C4-2B (cell line): ENCODE measurements at regions not wholly inside any gene's neighbourhood (a gene's known extent, or its start where the extent isn't known, plus 50 kb on each side); places are given as distances from the start of the nearest gene placed in this dataset.

Experiments
- H3K27ac ChIP-seq: fragments of 450-650 bp; 2 replicates; pipeline ENCODE4 v1.5.1; 2017
- ZFX ChIP-seq: fragments of 450-650 bp; IDR thresholded peaks from 2 replicates; pipeline ENCODE4 v1.6.1; 2017
- TF ChIP-seq, protein P1 (sequence below): fragments of 450-650 bp; conservative IDR thresholded peaks from 2 replicates; pipeline ENCODE4 v1.5.1; 2017; ENCODE audit warnings: mild to moderate bottlenecking

DNA sequence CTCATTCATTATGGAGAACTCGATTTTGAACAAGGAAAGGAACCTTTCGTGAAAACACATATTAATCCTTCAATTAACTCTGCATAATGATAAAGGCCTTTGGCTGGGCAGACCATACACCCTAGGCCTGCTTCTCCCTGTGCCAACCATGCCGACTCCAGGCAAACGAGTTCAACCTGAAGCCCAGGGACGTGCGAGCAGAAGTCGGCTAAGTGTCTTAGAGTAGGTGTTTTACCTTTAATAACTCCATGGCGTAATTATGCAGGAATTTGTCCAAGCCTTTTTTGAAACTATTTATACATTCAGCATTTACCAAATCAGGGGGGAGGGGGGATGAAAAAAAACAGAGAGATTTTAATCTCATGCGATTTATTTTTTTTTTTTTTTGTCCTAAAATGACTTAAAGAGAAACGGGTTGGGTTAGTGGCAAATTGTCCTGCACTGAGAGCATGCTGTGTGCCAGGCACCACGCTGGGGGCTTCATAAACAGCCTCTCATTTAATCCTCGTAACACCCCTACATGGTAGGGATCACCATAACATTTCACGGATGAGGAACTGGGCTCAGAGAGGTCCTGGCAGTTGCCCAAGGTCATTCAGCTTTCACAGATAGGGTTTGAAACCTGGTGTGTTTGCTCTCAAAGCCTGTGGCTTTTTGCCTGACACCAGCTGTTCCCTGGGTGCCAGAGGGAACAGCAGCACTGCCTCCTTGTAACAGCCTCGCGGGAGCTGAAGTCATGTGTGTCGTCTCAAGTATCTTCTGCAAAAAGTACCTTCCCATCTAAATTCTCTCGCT is 423.9 kb downstream of the MN1 start:
- TF ChIP-seq, protein P1, sequence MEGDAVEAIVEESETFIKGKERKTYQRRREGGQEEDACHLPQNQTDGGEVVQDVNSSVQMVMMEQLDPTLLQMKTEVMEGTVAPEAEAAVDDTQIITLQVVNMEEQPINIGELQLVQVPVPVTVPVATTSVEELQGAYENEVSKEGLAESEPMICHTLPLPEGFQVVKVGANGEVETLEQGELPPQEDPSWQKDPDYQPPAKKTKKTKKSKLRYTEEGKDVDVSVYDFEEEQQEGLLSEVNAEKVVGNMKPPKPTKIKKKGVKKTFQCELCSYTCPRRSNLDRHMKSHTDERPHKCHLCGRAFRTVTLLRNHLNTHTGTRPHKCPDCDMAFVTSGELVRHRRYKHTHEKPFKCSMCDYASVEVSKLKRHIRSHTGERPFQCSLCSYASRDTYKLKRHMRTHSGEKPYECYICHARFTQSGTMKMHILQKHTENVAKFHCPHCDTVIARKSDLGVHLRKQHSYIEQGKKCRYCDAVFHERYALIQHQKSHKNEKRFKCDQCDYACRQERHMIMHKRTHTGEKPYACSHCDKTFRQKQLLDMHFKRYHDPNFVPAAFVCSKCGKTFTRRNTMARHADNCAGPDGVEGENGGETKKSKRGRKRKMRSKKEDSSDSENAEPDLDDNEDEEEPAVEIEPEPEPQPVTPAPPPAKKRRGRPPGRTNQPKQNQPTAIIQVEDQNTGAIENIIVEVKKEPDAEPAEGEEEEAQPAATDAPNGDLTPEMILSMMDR, result no peak
- TF ChIP-seq ZFX, result no peak
- H3K27ac ChIP-seq, result no peak overlapping the region

DNA sequence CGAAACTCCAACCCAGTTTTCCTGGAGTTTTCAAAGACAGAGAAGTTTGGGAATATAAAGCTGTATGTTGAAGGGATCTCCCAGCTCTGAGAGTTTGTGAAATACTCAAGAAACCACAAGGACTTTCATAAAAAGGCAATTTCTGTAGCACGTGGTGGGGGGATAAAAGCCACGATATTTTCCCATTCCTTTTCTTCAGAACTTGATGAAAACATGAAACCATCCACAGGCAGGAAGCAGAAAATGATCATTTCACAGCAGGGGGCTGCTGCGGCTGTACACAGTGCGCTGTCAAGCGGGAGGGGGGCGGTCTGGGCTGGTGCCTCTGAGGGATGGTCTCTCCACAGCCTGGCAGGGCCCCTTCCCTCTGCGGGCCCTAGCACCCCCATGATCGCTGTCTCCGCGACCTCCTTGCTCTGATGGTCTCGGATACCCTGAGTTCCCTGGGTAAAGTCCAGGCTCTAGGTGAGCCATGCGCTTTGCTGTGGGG is 423.2 kb downstream of the MN1 start:
- no peak overlapping the region for H3K27ac ChIP-seq
- TF ChIP-seq, protein P1, result no peak
- no peak for TF ChIP-seq ZFX

DNA sequence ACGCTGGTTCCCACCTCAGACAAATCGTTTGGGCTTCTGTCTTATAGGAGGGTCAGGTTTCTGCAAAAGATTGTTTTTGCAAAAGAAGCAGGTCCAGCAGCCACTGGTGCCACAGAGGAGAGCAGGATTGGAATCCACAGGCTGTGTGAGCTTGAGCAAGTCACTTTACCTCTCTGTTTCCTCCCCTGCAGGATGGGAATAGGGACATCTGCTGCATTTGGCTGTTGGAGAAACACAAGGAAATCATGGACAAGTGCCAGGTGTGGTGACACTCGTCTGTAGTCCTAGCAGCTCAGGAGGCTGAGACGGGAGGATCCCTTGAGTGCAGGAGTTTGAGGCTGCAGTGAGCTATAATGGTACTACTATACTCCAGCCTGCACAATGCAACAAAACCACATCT is 422.6 kb downstream of the MN1 start:
- TF ChIP-seq ZFX, result no peak
- TF ChIP-seq, protein P1, result no peak
- no peak overlapping the region for H3K27ac ChIP-seq

DNA sequence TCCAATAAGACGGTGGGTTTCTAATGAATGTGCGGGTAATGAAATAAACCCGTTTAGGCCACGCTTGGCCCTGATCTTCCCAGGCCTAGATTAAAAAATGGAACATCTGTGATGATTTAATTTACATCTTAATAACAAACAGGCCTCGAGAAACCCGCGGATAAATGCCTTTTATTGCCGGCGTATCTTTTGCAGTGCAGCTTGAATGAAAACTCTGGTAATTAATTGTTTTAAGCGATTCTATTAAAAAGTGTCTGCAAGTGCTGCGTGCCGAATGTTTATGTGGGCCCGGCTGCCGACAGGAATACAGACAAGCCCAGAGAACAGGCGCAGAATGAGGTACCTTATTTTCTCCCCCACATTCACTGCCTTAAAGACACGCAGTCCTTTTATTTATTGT is 420.7 kb downstream of the MN1 start:
- TF ChIP-seq, protein P1, result no peak
- no peak for TF ChIP-seq ZFX
- H3K27ac ChIP-seq, result no peak overlapping the region

DNA sequence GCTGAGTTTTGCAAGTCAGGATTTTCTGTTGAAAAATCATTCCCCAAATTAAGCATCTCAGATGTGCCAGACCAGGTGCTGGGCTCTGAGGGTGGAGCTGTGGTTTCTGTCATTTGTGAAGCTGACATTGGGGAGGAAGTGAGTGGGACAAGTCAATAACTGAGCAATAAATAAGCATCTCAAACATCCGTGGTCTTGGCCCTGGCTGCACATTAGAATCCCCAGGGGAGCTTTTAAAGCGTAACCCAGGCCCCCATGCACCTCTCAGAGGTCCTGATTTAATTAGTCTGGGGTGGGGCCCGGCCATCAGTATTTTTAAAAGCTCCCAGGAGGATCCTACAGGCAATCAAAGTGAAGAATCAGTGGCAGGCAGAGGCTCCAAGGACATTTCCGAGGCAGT is 420.0 kb downstream of the MN1 start:
- H3K27ac ChIP-seq, result no peak overlapping the region
- TF ChIP-seq ZFX, result no peak
- TF ChIP-seq, protein P1, result no peak

DNA sequence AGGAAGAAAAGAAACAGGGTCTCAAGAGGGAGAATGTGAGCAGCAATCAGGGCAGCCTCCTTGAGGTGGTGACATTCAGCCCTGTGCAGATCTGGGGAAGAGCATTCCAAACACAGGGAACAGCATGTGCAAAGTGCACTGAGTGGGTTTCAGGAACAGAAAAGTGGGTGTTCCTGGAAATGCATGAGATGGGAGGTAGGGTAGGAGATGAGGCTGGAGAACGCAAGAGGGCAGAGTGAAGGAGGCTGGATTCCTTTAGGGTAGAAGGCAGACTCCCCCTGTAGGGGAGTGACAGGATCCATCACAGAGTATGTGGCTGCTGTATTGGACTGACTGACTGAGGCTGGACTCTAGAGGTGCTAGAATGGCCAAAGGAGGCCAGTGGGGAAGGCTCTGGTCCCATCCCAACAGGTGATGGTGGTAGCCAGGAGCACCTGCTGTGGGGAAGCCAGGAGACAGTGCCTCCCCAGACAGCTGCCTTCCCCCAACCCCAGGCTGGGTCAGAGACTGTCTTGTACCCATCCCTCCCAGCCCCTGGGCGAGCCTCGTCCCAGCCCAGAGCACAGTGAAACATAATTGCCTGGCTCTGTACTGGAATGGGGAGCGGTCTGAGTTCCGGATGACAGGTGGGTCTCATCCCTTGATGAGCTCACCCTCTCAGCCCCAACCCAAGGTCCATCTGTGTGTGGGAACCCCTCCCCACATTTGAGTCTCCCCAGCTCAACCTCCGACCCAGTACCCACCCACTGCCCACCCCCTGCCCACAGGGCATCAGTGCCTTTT is 419.4 kb downstream of the MN1 start:
- H3K27ac ChIP-seq, result no peak overlapping the region
- TF ChIP-seq ZFX, result no peak
- TF ChIP-seq, protein P1, result no peak

DNA sequence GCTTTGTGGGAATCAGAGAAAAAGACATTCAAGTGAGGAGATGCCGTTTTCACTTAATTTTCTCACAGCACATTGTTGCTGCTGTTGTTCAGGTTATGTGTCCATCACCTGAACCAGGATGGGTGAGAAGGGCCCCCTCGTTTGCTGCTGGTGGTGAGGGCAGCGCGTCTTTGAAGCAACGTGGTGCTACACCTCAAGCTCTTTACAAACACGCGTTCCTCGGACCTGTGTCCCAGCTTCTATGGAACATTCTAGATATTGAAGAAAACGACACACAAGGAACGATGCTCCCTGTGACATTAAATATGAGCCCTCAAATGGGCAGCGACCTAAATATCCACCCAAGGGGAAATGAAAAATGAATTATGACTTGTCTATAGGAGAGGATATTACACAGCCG is 418.6 kb downstream of the MN1 start:
- TF ChIP-seq, protein P1, result no peak
- no peak for TF ChIP-seq ZFX
- H3K27ac ChIP-seq, result no peak overlapping the region
